A549 (cell line): ENCODE measurements at regions not wholly inside any gene's neighbourhood (a gene's known extent, or its start where the extent isn't known, plus 50 kb on each side); places are given as distances from the start of the nearest gene placed in this dataset.

Experiments used
- CBX8 ChIP-seq: fragments of 200-600 bp; sonication (generic); IDR thresholded peaks from 2 replicates; pipeline ENCODE4 v1.6.1; 2016
- CEBPB ChIP-seq, 2 experiments: fragments of >200 bp in 1 of 2; sonication (Bioruptor Twin) in 1 of 2; formaldehyde crosslinking in 1 of 2; IDR thresholded peaks; 2 replicates each; pipeline ENCODE4 v1.6.1; 2012 to 2016
- FOSL2 ChIP-seq, 2 experiments: fragments of 450-650 bp in 1 of 2; fragments of >200 bp in 1 of 2; sonication (Bioruptor Twin) in 1 of 2; formaldehyde crosslinking; IDR thresholded peaks; 2 replicates each; pipeline versions ENCODE4 v1.5.0 to v1.6.1; 2016 to 2020; ENCODE audit warnings: mild to moderate bottlenecking in 1 of 2, moderate library complexity in 1 of 2
- MYC ChIP-seq: IDR thresholded peaks from 2 replicates; pipeline ENCODE4 v1.6.1; 2012; ENCODE audit warnings: mild to moderate bottlenecking, inconsistent platforms, low read length, improper control_type of control experiment, borderline replicate concordance
- NFE2L2 ChIP-seq: fragments of 150-350 bp; conservative IDR thresholded peaks from 2 replicates; pipeline ENCODE4 v1.6.1; 2014; ENCODE audit warnings: low read length
- POLR2A ChIP-seq: IDR thresholded peaks from 2 replicates; pipeline ENCODE4 v1.6.1; 2012; ENCODE audit warnings: mild to moderate bottlenecking, low read length
- POLR2AphosphoS2 ChIP-seq: conservative IDR thresholded peaks from 2 replicates; pipeline ENCODE4 v1.6.1; 2012; ENCODE audit warnings: low read length, improper control_type of control experiment, inconsistent platforms
- RAD21 ChIP-seq, 2 experiments: fragments of >200 bp in 1 of 2; sonication (Bioruptor Twin) in 1 of 2; formaldehyde crosslinking in 1 of 2; IDR thresholded peaks in 1 of 2; conservative IDR thresholded peaks in 1 of 2; 2 replicates in 1 of 2; 3 replicates in 1 of 2; pipeline ENCODE4 v1.6.1; 2012 to 2018; ENCODE audit warnings: inconsistent platforms in 1 of 2
- REST ChIP-seq: fragments of 200-600 bp; sonication (generic); IDR thresholded peaks from 2 replicates; pipeline ENCODE4 v1.6.1; 2016; ENCODE audit warnings: antibody characterized with exemption, mild to moderate bottlenecking, moderate library complexity
- TF ChIP-seq, protein P1 (sequence below): fragments of >200 bp; sonication (Bioruptor Twin); formaldehyde crosslinking; IDR thresholded peaks from 3 replicates; pipeline ENCODE4 v1.5.1; 2016
- TF ChIP-seq, protein P2 (sequence below): fragments of 150-350 bp; IDR thresholded peaks from 2 replicates; pipeline ENCODE4 v1.6.1; 2014; ENCODE audit warnings: low read depth, mild to moderate bottlenecking, low read length
- TF ChIP-seq, protein P3 (sequence below): IDR thresholded peaks from 2 replicates; pipeline ENCODE4 v1.6.1; 2012
- TF ChIP-seq, protein P4 (sequence below): fragments of 450-650 bp; IDR thresholded peaks from 2 replicates; pipeline ENCODE4 v1.6.1; 2014; ENCODE audit warnings: antibody characterized with exemption

- TF ChIP-seq, protein P1, sequence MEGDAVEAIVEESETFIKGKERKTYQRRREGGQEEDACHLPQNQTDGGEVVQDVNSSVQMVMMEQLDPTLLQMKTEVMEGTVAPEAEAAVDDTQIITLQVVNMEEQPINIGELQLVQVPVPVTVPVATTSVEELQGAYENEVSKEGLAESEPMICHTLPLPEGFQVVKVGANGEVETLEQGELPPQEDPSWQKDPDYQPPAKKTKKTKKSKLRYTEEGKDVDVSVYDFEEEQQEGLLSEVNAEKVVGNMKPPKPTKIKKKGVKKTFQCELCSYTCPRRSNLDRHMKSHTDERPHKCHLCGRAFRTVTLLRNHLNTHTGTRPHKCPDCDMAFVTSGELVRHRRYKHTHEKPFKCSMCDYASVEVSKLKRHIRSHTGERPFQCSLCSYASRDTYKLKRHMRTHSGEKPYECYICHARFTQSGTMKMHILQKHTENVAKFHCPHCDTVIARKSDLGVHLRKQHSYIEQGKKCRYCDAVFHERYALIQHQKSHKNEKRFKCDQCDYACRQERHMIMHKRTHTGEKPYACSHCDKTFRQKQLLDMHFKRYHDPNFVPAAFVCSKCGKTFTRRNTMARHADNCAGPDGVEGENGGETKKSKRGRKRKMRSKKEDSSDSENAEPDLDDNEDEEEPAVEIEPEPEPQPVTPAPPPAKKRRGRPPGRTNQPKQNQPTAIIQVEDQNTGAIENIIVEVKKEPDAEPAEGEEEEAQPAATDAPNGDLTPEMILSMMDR = no peak
- TF ChIP-seq CBX8 (no peak), NFE2L2 (no peak), REST (no peak), CEBPB (IDR thresholded peaks at IDR 0.05) (no peak), POLR2A (no peak), POLR2AphosphoS2 (no peak), FOSL2 (IDR thresholded peaks at IDR 0.05) (no peak), FOSL2 (CRISPR knock-in tag; IDR thresholded peaks at IDR 0.05) (no peak), RAD21 (conservative IDR thresholded peaks at IDR 0.05 in 1 of 2, IDR thresholded peaks at IDR 0.05 in 1 of 2) (no peak), MYC (no peak)
- TF ChIP-seq, protein P2, sequence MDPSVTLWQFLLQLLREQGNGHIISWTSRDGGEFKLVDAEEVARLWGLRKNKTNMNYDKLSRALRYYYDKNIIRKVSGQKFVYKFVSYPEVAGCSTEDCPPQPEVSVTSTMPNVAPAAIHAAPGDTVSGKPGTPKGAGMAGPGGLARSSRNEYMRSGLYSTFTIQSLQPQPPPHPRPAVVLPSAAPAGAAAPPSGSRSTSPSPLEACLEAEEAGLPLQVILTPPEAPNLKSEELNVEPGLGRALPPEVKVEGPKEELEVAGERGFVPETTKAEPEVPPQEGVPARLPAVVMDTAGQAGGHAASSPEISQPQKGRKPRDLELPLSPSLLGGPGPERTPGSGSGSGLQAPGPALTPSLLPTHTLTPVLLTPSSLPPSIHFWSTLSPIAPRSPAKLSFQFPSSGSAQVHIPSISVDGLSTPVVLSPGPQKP = no peak
- TF ChIP-seq, protein P3, sequence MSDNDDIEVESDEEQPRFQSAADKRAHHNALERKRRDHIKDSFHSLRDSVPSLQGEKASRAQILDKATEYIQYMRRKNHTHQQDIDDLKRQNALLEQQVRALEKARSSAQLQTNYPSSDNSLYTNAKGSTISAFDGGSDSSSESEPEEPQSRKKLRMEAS = no peak
- TF ChIP-seq, protein P4, sequence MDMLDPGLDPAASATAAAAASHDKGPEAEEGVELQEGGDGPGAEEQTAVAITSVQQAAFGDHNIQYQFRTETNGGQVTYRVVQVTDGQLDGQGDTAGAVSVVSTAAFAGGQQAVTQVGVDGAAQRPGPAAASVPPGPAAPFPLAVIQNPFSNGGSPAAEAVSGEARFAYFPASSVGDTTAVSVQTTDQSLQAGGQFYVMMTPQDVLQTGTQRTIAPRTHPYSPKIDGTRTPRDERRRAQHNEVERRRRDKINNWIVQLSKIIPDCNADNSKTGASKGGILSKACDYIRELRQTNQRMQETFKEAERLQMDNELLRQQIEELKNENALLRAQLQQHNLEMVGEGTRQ = no peak
Observed at GRCh38 chr14:54192610-54193009, 204.2 kb upstream of the CDKN3 start.
